Kidney epithelial cell (primary cell): ENCODE measurements at regions not wholly inside any gene's neighbourhood (a gene's known extent, or its start where the extent isn't known, plus 50 kb on each side); places are given as distances from the start of the nearest gene placed in this dataset.

Source experiments
- DNase-seq: peaks from one replicate; pipeline ENCODE4 v3.0.0-alpha.2; 2010; ENCODE audit warnings: low read depth
- H3K27me3 ChIP-seq: 2 replicates; pipeline ENCODE4 v1.6.0; 2011; ENCODE audit warnings: low read length; ENCODE audit not compliant: control insufficient read depth, insufficient read depth
- H3K36me3 ChIP-seq: 2 replicates; pipeline ENCODE4 v1.5.1; 2011; ENCODE audit warnings: low read length; ENCODE audit not compliant: control insufficient read depth, insufficient read depth
- H3K4me3 ChIP-seq: 2 replicates; pipeline ENCODE4 v1.5.1; 2011; ENCODE audit warnings: low read depth, mild to moderate bottlenecking, control low read depth, low read length
- CTCF ChIP-seq: IDR thresholded peaks from 2 replicates; pipeline ENCODE4 v1.5.1; 2011; ENCODE audit warnings: mild to moderate bottlenecking, moderate library complexity, low read length, control low read depth, inconsistent platforms; ENCODE audit not compliant: insufficient read depth, poor library complexity, severe bottlenecking

- H3K36me3 ChIP-seq: no peaks in the 10 kb centered on the region
- H3K27me3 ChIP-seq: no peaks in the 10 kb centered on the region
- peak; percentile 52 for DNase-seq
- no peak overlapping the region for H3K4me3 ChIP-seq
- no peak for TF ChIP-seq CTCF
These were observed 197.3 kb downstream of the TMTC3 start for GRCh38 chr12:88339254-88339949.

- H3K27me3 ChIP-seq: no peaks in the 10 kb centered on the region
- H3K4me3 ChIP-seq: no peak overlapping the region
- no peak for TF ChIP-seq CTCF
- DNase-seq: no peak
- H3K36me3 ChIP-seq: no peaks in the 10 kb centered on the region
These were observed 197.9 kb downstream of the TMTC3 start for GRCh38 chr12:88339966-88340365.

GRCh38 chr12:88342251-88342806, 200.2 kb downstream of the TMTC3 start:
- Histone ChIP-seq H3K36me3 (no peaks in the 10 kb centered on the region), H3K4me3 (no peak overlapping the region), H3K27me3 (no peaks in the 10 kb centered on the region)
- no peak for DNase-seq
- no peak for TF ChIP-seq CTCF

GRCh38 chr12:88351146-88351545, 209.0 kb downstream of the TMTC3 start:
- Histone ChIP-seq H3K27me3 (no peaks in the 10 kb centered on the region), H3K4me3 (no peak overlapping the region), H3K36me3 (no peaks in the 10 kb centered on the region)
- DNase-seq: no peak
- no peak for TF ChIP-seq CTCF

- H3K27me3 ChIP-seq: no peaks in the 10 kb centered on the region
- DNase-seq: no peak
- no peak for TF ChIP-seq CTCF
- H3K4me3 ChIP-seq: no peak overlapping the region
- H3K36me3 ChIP-seq: no peaks in the 10 kb centered on the region
These were observed 212.6 kb downstream of the TMTC3 start for GRCh38 chr12:88354691-88355090.

- no peaks in the 10 kb centered on the region for H3K36me3 ChIP-seq
- peak; percentile 9 for DNase-seq
- TF ChIP-seq CTCF: no peak
- no peaks in the 10 kb centered on the region for H3K27me3 ChIP-seq
- no peak overlapping the region for H3K4me3 ChIP-seq
These were observed 218.2 kb downstream of the TMTC3 start for GRCh38 chr12:88360343-88360742.
